HG03442 (cell line): ENCODE measurements at regions not wholly inside any gene's neighbourhood (a gene's known extent, or its start where the extent isn't known, plus 50 kb on each side); places are given as distances from the start of the nearest gene placed in this dataset.

Source experiments
- ATAC-seq: cut with Tn5 transposase; IDR thresholded peaks from one replicate; pipeline ENCODE4 v1.9.1; 2021; ENCODE audit warnings: mild to moderate bottlenecking, moderate library complexity; ENCODE audit not compliant: unreplicated experiment

- no peak for ATAC-seq
These were observed 540.0 kb upstream of the JARID2 start for GRCh38 chr6:14705841-14706377.

GRCh38 chr6:14706378-14706929 lies 539.4 kb upstream of the JARID2 start:
- ATAC-seq: no peak

- ATAC-seq: no peak
These were observed 538.6 kb upstream of the JARID2 start for GRCh38 chr6:14707276-14707675.

GRCh38 chr6:14707971-14708465 lies 537.9 kb upstream of the JARID2 start:
- ATAC-seq: no peak

- ATAC-seq: no peak
These were observed 536.7 kb upstream of the JARID2 start for GRCh38 chr6:14709066-14709670.

- no peak for ATAC-seq
These were observed 536.0 kb upstream of the JARID2 start for GRCh38 chr6:14709900-14710299.

GRCh38 chr6:14710421-14710820 lies 535.4 kb upstream of the JARID2 start:
- ATAC-seq: no peak

- no peak for ATAC-seq
These were observed 534.7 kb upstream of the JARID2 start for GRCh38 chr6:14711056-14711703.

- ATAC-seq: no peak
These were observed 534.0 kb upstream of the JARID2 start for GRCh38 chr6:14711704-14712379.

- ATAC-seq: no peak
These were observed 532.6 kb upstream of the JARID2 start for GRCh38 chr6:14713008-14713960.

- ATAC-seq: no peak
These were observed 531.8 kb upstream of the JARID2 start for GRCh38 chr6:14713966-14714631.

GRCh38 chr6:14715076-14715475 lies 530.8 kb upstream of the JARID2 start:
- no peak for ATAC-seq

- no peak for ATAC-seq
These were observed 529.2 kb upstream of the JARID2 start for GRCh38 chr6:14716499-14717146.

- no peak for ATAC-seq
These were observed 528.6 kb upstream of the JARID2 start for GRCh38 chr6:14717307-14717706.

GRCh38 chr6:14718861-14719260 lies 527.0 kb upstream of the JARID2 start:
- no peak for ATAC-seq

GRCh38 chr6:14719270-14719669 lies 526.6 kb upstream of the JARID2 start:
- ATAC-seq: no peak

- no peak for ATAC-seq
These were observed 525.3 kb upstream of the JARID2 start for GRCh38 chr6:14720411-14721102.

- ATAC-seq: no peak
These were observed 524.6 kb upstream of the JARID2 start for GRCh38 chr6:14721103-14721758.
